K562 (cell line): ENCODE measurements at regions not wholly inside any gene's neighbourhood (a gene's known extent, or its start where the extent isn't known, plus 50 kb on each side); places are given as distances from the start of the nearest gene placed in this dataset.

Experiments
- ATAC-seq: fragments of 200-7000 bp; cut with Tn5 transposase; 3 replicates; pipeline ENCODE4 v1.9.1; 2020; ENCODE audit warnings: moderate library complexity
- BruUV-seq: library from RNA; stranded (reverse); fragments of 400-500 nt; replicated peaks from 2 replicates; lab custom pipeline; 2021; lab: Mats Ljungman, UMichigan
- CTCF ChIA-PET: fragments of 300-600 bp; formaldehyde crosslinking; extraction: SDS; loops from one replicate; lab custom pipeline; 2021; ENCODE audit warnings: low intra/inter-chr PET ratio; lab: Yijun Ruan, JAX
- POLR2A ChIA-PET: fragments of 300-600, 350-650 bp; sonication (Branson Sonifier 250); formaldehyde crosslinking; extraction: SDS; loops from one replicate; lab custom pipeline; 2021; ENCODE audit warnings: antibody characterized with exemption, inconsistent platforms; lab: Yijun Ruan, JAX
- DNase-seq, 4 experiments: peaks; one replicate each; pipeline versions ENCODE4 v3.0.0 to v3.0.0-alpha.2; 2011 to 2018; ENCODE audit warnings: low spot score in 3 of 4, mixed read lengths in 3 of 4; ENCODE audit errors: extremely low read depth in 1 of 4
- FAIRE-seq: peaks from 2 replicates; lab custom pipeline; 2011; peaks lifted over from hg19 to GRCh38; lab: Jason Lieb, UNC
- H2AFZ ChIP-seq: 2 replicates; pipeline ENCODE4 v1.6.0; 2011; ENCODE audit warnings: low read depth, low read length, control low read depth, inconsistent platforms
- H3K27ac ChIP-seq: fragments of 200-600 bp; 3 replicates; pipeline ENCODE4 v1.8.0; 2011; ENCODE audit warnings: low read depth, mild to moderate bottlenecking, control low read depth, inconsistent platforms, low read length, moderate library complexity, mixed read lengths; ENCODE audit errors: extremely low read depth
- H3K27me3 ChIP-seq, 2 experiments: fragments of 300-600 bp in 1 of 2; 2 replicates in 1 of 2; 3 replicates in 1 of 2; pipeline versions ENCODE4 v1.6.0 to v1.8.0; 2011; ENCODE audit warnings: inconsistent platforms in 2 of 2, low read length in 2 of 2, mild to moderate bottlenecking in 1 of 2, mixed read lengths in 1 of 2, moderate library complexity in 1 of 2; ENCODE audit not compliant: control insufficient read depth in 2 of 2, insufficient read depth in 2 of 2
- H3K36me3 ChIP-seq: fragments of 300-600 bp; 3 replicates; pipeline ENCODE4 v1.8.0; 2011; ENCODE audit warnings: mild to moderate bottlenecking, low read length, inconsistent platforms; ENCODE audit not compliant: control insufficient read depth, insufficient read depth
- H3K4me1 ChIP-seq, 2 experiments: fragments of 200-600 bp in 1 of 2; replicated peaks in 1 of 2; 2 replicates in 1 of 2; 3 replicates in 1 of 2; pipeline versions ENCODE4 v1.5.1 to v1.8.0; 2011; ENCODE audit warnings: inconsistent platforms in 2 of 2, low read length in 2 of 2, mild to moderate bottlenecking in 1 of 2, mixed read lengths in 1 of 2, moderate library complexity in 1 of 2; ENCODE audit not compliant: control insufficient read depth in 2 of 2, insufficient read depth in 2 of 2
- H3K4me2 ChIP-seq: 2 replicates; pipeline ENCODE4 v1.6.1; 2011; ENCODE audit warnings: low read length, control low read depth, inconsistent platforms, mixed read lengths; ENCODE audit not compliant: insufficient read depth
- H3K4me3 ChIP-seq: fragments of 200-600 bp; sonication (generic), shearing (Covaris generic); 2 replicates; pipeline ENCODE4 v1.5.1; 2016; ENCODE audit warnings: control low read depth, inconsistent platforms
- H3K79me2 ChIP-seq: fragments of 200-600 bp; 3 replicates; pipeline ENCODE4 v1.8.0; 2011; ENCODE audit warnings: low read length, inconsistent platforms; ENCODE audit not compliant: control insufficient read depth, insufficient read depth
- H3K9ac ChIP-seq, 2 experiments: 2 replicates each; pipeline versions ENCODE4 v1.6.0 to v1.6.1; 2011; ENCODE audit warnings: low read depth in 2 of 2, low read length in 2 of 2, control low read depth in 1 of 2, inconsistent platforms in 1 of 2, mild to moderate bottlenecking in 1 of 2, mixed read lengths in 1 of 2; ENCODE audit not compliant: insufficient read depth in 1 of 2
- H3K9me1 ChIP-seq: one replicate; pipeline ENCODE4 v1.6.0; 2011; ENCODE audit warnings: inconsistent platforms, mild to moderate bottlenecking, low read length, moderate library complexity; ENCODE audit not compliant: control insufficient read depth, insufficient read depth
- H3K9me3 ChIP-seq: replicated peaks from 2 replicates; pipeline ENCODE4 v1.5.1; 2011; ENCODE audit warnings: low read depth, low read length, inconsistent platforms; ENCODE audit not compliant: control insufficient read depth, insufficient read depth
- H4K20me1 ChIP-seq: replicated peaks from 2 replicates; pipeline ENCODE4 v1.6.1; 2011; ENCODE audit warnings: low read length, inconsistent platforms, mixed read lengths; ENCODE audit not compliant: control insufficient read depth, insufficient read depth
- BRD4 ChIP-seq: fragments of 200-600 bp; sonication (generic); IDR thresholded peaks from 2 replicates; pipeline ENCODE4 v1.6.1; 2017; ENCODE audit warnings: inconsistent platforms
- CEBPB ChIP-seq: fragments of 450-650 bp; IDR thresholded peaks from 2 replicates; pipeline ENCODE4 v1.6.1; 2016; ENCODE audit warnings: missing genetic modification characterization, missing compliant biosample characterization
- E2F5 ChIP-seq: sonication (generic); formaldehyde crosslinking; IDR thresholded peaks from 2 replicates; pipeline ENCODE4 v1.8.0; 2022; ENCODE audit warnings: mild to moderate bottlenecking, missing genetic modification reagents
- ETV6 ChIP-seq, 3 experiments: fragments of 150-350 bp in 1 of 3; sonication (generic) in 1 of 3; formaldehyde crosslinking in 1 of 3; IDR thresholded peaks; 2 replicates each; pipeline versions ENCODE4 v1.6.1 to v1.8.0; 2014 to 2022; ENCODE audit warnings: borderline replicate concordance in 2 of 3, low read depth in 2 of 3, antibody characterized with exemption in 1 of 3, low read length in 1 of 3, mild to moderate bottlenecking in 1 of 3, missing genetic modification reagents in 1 of 3
- GTF2A2 ChIP-seq: IDR thresholded peaks from 2 replicates; pipeline ENCODE4 v1.6.1; 2016; ENCODE audit warnings: mild to moderate bottlenecking, missing genetic modification characterization, missing compliant biosample characterization
- KDM2B ChIP-seq: fragments of 250-450 bp; sonication (Bioruptor Pico); IDR thresholded peaks from 2 replicates; pipeline ENCODE4 v1.8.0; 2021; ENCODE audit warnings: mild to moderate bottlenecking, moderate library complexity
- MTA1 ChIP-seq: fragments of 450-650 bp; IDR thresholded peaks from 2 replicates; pipeline ENCODE4 v1.6.1; 2017; ENCODE audit warnings: borderline replicate concordance
- POLR2B ChIP-seq: fragments of 450-650 bp; IDR thresholded peaks from 2 replicates; pipeline ENCODE4 v1.6.1; 2018; ENCODE audit warnings: low read depth; ENCODE audit not compliant: partially characterized antibody
- RAD21 ChIP-seq, 2 experiments: fragments of 250-450 bp in 1 of 2; fragments of 450-650 bp in 1 of 2; sonication (Bioruptor Pico) in 1 of 2; formaldehyde crosslinking in 1 of 2; IDR thresholded peaks in 1 of 2; conservative IDR thresholded peaks in 1 of 2; 2 replicates each; pipeline versions ENCODE4 v1.4.0 to v1.8.0; 2020 to 2022; ENCODE audit warnings: mild to moderate bottlenecking in 2 of 2, moderate library complexity in 1 of 2
- SAP30 ChIP-seq: fragments of 200-600 bp; sonication (generic); IDR thresholded peaks from 2 replicates; pipeline ENCODE4 v1.6.1; 2012; ENCODE audit warnings: borderline replicate concordance, low read depth, mild to moderate bottlenecking, moderate library complexity, low read length, control low read depth, inconsistent platforms; ENCODE audit not compliant: insufficient read depth, poor library complexity, severe bottlenecking
- SPI1 ChIP-seq: IDR thresholded peaks from 2 replicates; pipeline ENCODE4 v1.6.1; 2011; ENCODE audit warnings: low read depth, low read length, control low read depth, borderline replicate concordance
- ZBTB33 ChIP-seq: sonication (generic); formaldehyde crosslinking; IDR thresholded peaks from 2 replicates; pipeline ENCODE4 v1.8.1; 2023; ENCODE audit warnings: mild to moderate bottlenecking, missing genetic modification reagents
- ZNF23 ChIP-seq: fragments of 250-450 bp; sonication (Bioruptor Pico); IDR thresholded peaks from 2 replicates; pipeline ENCODE4 v1.4.0; 2020; ENCODE audit warnings: mild to moderate bottlenecking
- ZNF347 ChIP-seq: fragments of 450-650 bp; formaldehyde crosslinking; IDR thresholded peaks from 2 replicates; pipeline ENCODE4 v1.4.0; 2020; ENCODE audit warnings: low read depth, mild to moderate bottlenecking, moderate library complexity
- ZNF551 ChIP-seq: fragments of 250-450 bp; sonication (Bioruptor Pico); IDR thresholded peaks from 2 replicates; pipeline ENCODE4 v1.5.0; 2021; ENCODE audit warnings: mild to moderate bottlenecking, moderate library complexity
- ZNF589 ChIP-seq: fragments of 200-800 bp; sonication (Bioruptor generic); IDR thresholded peaks from 2 replicates; pipeline ENCODE4 v1.6.1; 2016; ENCODE audit warnings: low read depth, missing genetic modification characterization, missing compliant biosample characterization
- ZNF75A ChIP-seq: fragments of 450-650 bp; formaldehyde crosslinking; IDR thresholded peaks from 2 replicates; pipeline ENCODE4 v1.4.0; 2020; ENCODE audit warnings: mild to moderate bottlenecking
- WGBS: fragments of 100-300 bp; shearing (Covaris generic); methylation state at CpG from one replicate; pipeline ENCODE4 v1.1.6; 2016; ENCODE audit warnings: low coverage, mixed read lengths; ENCODE audit not compliant: insufficient coverage; ENCODE audit errors: missing lambda C conversion rate; 5-methylcytosine and 5-hydroxymethylcytosine counted together
- in situ Hi-C: fragments of 300-500 bp; cut with MboI; formaldehyde crosslinking; loops from 4 replicates; pipeline ENCODE4 v1.15.0; 2018; ENCODE audit warnings: inconsistent platforms, mixed read lengths
- intact Hi-C: fragments of 100-400 bp; cut with micrococcal nuclease; formaldehyde crosslinking; loops from 2 replicates; pipeline ENCODE4 v1.14.2; 2022

- Histone ChIP-seq H3K27me3 (peaks cover 0 to 7% of the 10 kb centered on the region in 2 experiments; a peak in 2 of 5 replicates), H3K36me3 (no peaks in the 10 kb centered on the region), H3K79me2 (no peaks in the 10 kb centered on the region), H2AFZ (no peak overlapping the region), H3K9me1 (no peaks in the 10 kb centered on the region), H3K9me3 (no peaks in the 10 kb centered on the region), H4K20me1 (no peaks in the 10 kb centered on the region), H3K9ac (no peak overlapping the region), H3K4me3 (no peak overlapping the region), H3K27ac (no peak overlapping the region), H3K4me2 (no peak overlapping the region), H3K4me1 (no peaks in the 10 kb centered on the region)
- in situ Hi-C loops, result no loop called here
- no peak for FAIRE-seq
- CTCF ChIA-PET, result no interaction called here
- no TSS peak for BruUV-seq
- DNase-seq, result no peak
- POLR2A ChIA-PET, result no interaction called here
- TF ChIP-seq ZNF589, result no peak
- TF ChIP-seq E2F5 (CRISPR knock-in tag), result no peak
- no peak for TF ChIP-seq SAP30
- no peak for TF ChIP-seq ZNF23 (CRISPR knock-in tag)
- TF ChIP-seq BRD4, result no peak
- TF ChIP-seq ZNF551 (CRISPR knock-in tag), result no peak
- TF ChIP-seq ZNF347 (CRISPR knock-in tag), result no peak
- TF ChIP-seq MTA1, result no peak
- TF ChIP-seq ZBTB33 (CRISPR knock-in tag), result no peak
- no peak for TF ChIP-seq CEBPB (tag)
- TF ChIP-seq ZNF75A (CRISPR knock-in tag), result no peak
- no peak for TF ChIP-seq KDM2B (CRISPR knock-in tag)
- TF ChIP-seq RAD21 (CRISPR knock-in tag; conservative IDR thresholded peaks at IDR 0.05 in 1 of 2, IDR thresholded peaks at IDR 0.05 in 1 of 2), result no peak
- no peak for TF ChIP-seq SPI1
- no peak for TF ChIP-seq POLR2B
- TF ChIP-seq GTF2A2 (tag), result no peak
- TF ChIP-seq ETV6 (IDR thresholded peaks at IDR 0.05; ENCODE audit: borderline replicate concordance in 1 of 2, low read depth in 2 of 2, low read length in 1 of 2), result no peak
- TF ChIP-seq ETV6 (CRISPR knock-in tag; IDR thresholded peaks at IDR 0.05; ENCODE audit: borderline replicate concordance), result no peak
- ATAC-seq, result no peak
- intact Hi-C loops, result no loop called here
- 0% methylated on average over 7 of the region's 7 CpGs for WGBS
Measured at GRCh38 chr9:107597743-107598217, 108.2 kb upstream of the KLF4 start.
